Neural progenitor cell (in vitro differentiated cells): ENCODE measurements at regions not wholly inside any gene's neighbourhood (a gene's known extent, or its start where the extent isn't known, plus 50 kb on each side); places are given as distances from the start of the nearest gene placed in this dataset.

Experiments used
- EZH2 ChIP-seq: fragments of 200-600 bp; sonication (generic); IDR thresholded peaks from 2 replicates; pipeline ENCODE4 v1.6.1; 2017; ENCODE audit warnings: antibody characterized with exemption, mild to moderate bottlenecking, moderate library complexity
- EZH2phosphoT487 ChIP-seq: fragments of 200-600 bp; sonication (generic); IDR thresholded peaks from 2 replicates; pipeline ENCODE4 v1.6.1; 2017; ENCODE audit warnings: antibody characterized with exemption
- TF ChIP-seq, protein P1 (sequence below): fragments of 200-600 bp; sonication (generic); IDR thresholded peaks from 2 replicates; pipeline ENCODE4 v1.5.1; 2017; ENCODE audit warnings: antibody characterized with exemption, mild to moderate bottlenecking

GRCh38 chr15:38035701-38036100 lies 101.3 kb downstream of the TMCO5A start:
- no peak for TF ChIP-seq EZH2phosphoT487
- TF ChIP-seq, protein P1, sequence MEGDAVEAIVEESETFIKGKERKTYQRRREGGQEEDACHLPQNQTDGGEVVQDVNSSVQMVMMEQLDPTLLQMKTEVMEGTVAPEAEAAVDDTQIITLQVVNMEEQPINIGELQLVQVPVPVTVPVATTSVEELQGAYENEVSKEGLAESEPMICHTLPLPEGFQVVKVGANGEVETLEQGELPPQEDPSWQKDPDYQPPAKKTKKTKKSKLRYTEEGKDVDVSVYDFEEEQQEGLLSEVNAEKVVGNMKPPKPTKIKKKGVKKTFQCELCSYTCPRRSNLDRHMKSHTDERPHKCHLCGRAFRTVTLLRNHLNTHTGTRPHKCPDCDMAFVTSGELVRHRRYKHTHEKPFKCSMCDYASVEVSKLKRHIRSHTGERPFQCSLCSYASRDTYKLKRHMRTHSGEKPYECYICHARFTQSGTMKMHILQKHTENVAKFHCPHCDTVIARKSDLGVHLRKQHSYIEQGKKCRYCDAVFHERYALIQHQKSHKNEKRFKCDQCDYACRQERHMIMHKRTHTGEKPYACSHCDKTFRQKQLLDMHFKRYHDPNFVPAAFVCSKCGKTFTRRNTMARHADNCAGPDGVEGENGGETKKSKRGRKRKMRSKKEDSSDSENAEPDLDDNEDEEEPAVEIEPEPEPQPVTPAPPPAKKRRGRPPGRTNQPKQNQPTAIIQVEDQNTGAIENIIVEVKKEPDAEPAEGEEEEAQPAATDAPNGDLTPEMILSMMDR = no peak
- no peak for TF ChIP-seq EZH2
